ENCODE measurements at regions not wholly inside any gene's neighbourhood (a gene's known extent, or its start where the extent isn't known, plus 50 kb on each side); places are given as distances from the start of the nearest gene placed in this dataset.

DNA sequence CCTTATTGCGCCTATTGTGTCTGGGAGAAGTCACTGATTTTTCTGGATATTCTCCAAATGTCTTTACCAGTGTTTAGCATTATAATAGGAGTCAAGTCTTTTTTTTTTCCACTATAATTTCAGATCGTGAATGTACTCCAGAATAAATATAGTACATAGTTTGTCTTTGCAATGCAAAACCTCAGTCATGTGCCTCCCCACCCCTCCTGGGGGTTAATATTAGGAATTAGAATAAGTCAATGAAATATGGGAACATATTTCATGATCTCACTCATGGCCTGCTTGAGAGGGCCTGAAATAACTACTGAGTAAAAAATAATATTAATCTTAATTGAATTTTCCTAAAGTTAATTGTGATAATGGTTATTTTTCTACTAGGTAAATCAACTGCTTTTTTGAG lies 79.0 kb upstream of the TMEM170B start:
- TF ChIP-seq, protein P1, sequence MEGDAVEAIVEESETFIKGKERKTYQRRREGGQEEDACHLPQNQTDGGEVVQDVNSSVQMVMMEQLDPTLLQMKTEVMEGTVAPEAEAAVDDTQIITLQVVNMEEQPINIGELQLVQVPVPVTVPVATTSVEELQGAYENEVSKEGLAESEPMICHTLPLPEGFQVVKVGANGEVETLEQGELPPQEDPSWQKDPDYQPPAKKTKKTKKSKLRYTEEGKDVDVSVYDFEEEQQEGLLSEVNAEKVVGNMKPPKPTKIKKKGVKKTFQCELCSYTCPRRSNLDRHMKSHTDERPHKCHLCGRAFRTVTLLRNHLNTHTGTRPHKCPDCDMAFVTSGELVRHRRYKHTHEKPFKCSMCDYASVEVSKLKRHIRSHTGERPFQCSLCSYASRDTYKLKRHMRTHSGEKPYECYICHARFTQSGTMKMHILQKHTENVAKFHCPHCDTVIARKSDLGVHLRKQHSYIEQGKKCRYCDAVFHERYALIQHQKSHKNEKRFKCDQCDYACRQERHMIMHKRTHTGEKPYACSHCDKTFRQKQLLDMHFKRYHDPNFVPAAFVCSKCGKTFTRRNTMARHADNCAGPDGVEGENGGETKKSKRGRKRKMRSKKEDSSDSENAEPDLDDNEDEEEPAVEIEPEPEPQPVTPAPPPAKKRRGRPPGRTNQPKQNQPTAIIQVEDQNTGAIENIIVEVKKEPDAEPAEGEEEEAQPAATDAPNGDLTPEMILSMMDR (IDR thresholded peaks at IDR 0.05; ENCODE audit: low read length) = no peak
- TF ChIP-seq EZH2 (IDR thresholded peaks at IDR 0.05; ENCODE audit: borderline replicate concordance, low read length) = no peak
